ENCODE measurements at regions not wholly inside any gene's neighbourhood (a gene's known extent, or its start where the extent isn't known, plus 50 kb on each side); places are given as distances from the start of the nearest gene placed in this dataset.
A peak's percentile ranks its signal among the peaks of the same experiment; 100 is the strongest.

GRCh38 chr15:97899981-97900380, 60.5 kb upstream of the ARRDC4 start:
- in situ Hi-C loops (cut with MboI; ENCODE audit: low sequenced_read_pairs, unreplicated experiment): loop anchor here (10.0 kb wide), 1 partner anchor 395 kb away; no protein-coding TSS in a partner anchor
- DNase-seq (ENCODE audit: low spot score): no peak
- TF ChIP-seq CTCF (IDR thresholded peaks at IDR 0.05; ENCODE audit: borderline replicate concordance, control extremely low read depth, extremely low read depth, insufficient read depth, missing control alignments): no peak

GRCh38 chr15:97902140-97902780, 58.2 kb upstream of the ARRDC4 start:
- TF ChIP-seq CTCF (IDR thresholded peaks at IDR 0.05; ENCODE audit: borderline replicate concordance, control extremely low read depth, extremely low read depth, insufficient read depth, missing control alignments): no peak
- in situ Hi-C loops (cut with MboI; ENCODE audit: low sequenced_read_pairs, unreplicated experiment): loop anchor here (10.0 kb wide), 1 partner anchor 393 kb away; no protein-coding TSS in a partner anchor
- DNase-seq (ENCODE audit: low spot score): no peak

- no peak for TF ChIP-seq CTCF (IDR thresholded peaks at IDR 0.05; ENCODE audit: borderline replicate concordance, control extremely low read depth, extremely low read depth, insufficient read depth, missing control alignments)
- in situ Hi-C loops (cut with MboI; ENCODE audit: low sequenced_read_pairs, unreplicated experiment): loop anchor here (10.0 kb wide), 1 partner anchor 391 kb away; no protein-coding TSS in a partner anchor
- DNase-seq (ENCODE audit: low spot score): no peak
These were observed 56.9 kb upstream of the ARRDC4 start for GRCh38 chr15:97903560-97903959.

GRCh38 chr15:97903971-97904572, 56.4 kb upstream of the ARRDC4 start:
- in situ Hi-C loops (cut with MboI; ENCODE audit: low sequenced_read_pairs, unreplicated experiment): loop anchor here (10.0 kb wide), 1 partner anchor 391 kb away; no protein-coding TSS in a partner anchor
- DNase-seq (ENCODE audit: low spot score): peak; percentile 44
- peak; percentile 26 for TF ChIP-seq CTCF (IDR thresholded peaks at IDR 0.05; ENCODE audit: borderline replicate concordance, control extremely low read depth, extremely low read depth, insufficient read depth, missing control alignments)

DNA sequence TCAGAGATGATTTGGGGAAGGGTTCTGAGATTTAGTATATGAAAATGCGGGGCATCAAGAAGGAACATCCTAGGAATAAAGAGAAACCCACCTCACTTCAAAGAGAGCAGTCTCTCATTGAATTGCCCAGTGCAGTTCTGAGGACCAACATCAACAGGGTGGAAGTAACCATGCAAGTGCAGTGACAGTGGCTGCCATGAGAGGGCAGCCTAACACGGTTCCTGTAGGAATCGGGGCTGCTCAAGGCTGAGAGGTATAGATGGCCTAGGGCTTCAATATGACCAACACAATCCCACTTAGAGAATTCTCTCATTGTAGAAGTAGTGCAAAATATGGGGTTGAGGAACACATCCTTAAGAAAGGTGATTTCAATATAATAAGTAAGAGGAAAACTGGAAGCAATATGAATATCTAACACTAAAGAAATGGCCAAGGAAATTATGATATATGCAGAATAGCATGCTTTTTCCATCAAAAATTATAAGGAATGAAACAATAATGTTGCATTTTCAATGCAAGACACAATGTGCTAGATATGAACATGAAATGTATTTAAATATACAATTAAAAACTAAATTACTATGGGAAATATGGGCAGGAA, 51.1 kb upstream of the ARRDC4 start:
- in situ Hi-C loops (cut with MboI; ENCODE audit: low sequenced_read_pairs, unreplicated experiment): loop anchor here (10.0 kb wide), 1 partner anchor 385 kb away; no protein-coding TSS in a partner anchor
- TF ChIP-seq CTCF (IDR thresholded peaks at IDR 0.05; ENCODE audit: borderline replicate concordance, control extremely low read depth, extremely low read depth, insufficient read depth, missing control alignments): peak; percentile 86
- peak; percentile 60 for DNase-seq (ENCODE audit: low spot score)

Data from GM13976 (cell line).